Upper lobe of right lung (tissue), 1 donor: ENCODE measurements at regions not wholly inside any gene's neighbourhood (a gene's known extent, or its start where the extent isn't known, plus 50 kb on each side); places are given as distances from the start of the nearest gene placed in this dataset.

ENCODE experiments used
- ATAC-seq: fragments of 200-7000 bp; cut with Tn5 transposase; one replicate; pipeline ENCODE4 v1.9.1; 2020; ENCODE audit warnings: mild to moderate bottlenecking, moderate library complexity
- DNase-seq: peaks from one replicate; pipeline ENCODE4 v3.0.0-alpha.2; 2020
- H3K27ac ChIP-seq: fragments of 200-600 bp; one replicate; pipeline ENCODE4 v1.8.0; 2022
- H3K27me3 ChIP-seq: fragments of 200-600 bp; one replicate; pipeline ENCODE4 v1.8.0; 2022; ENCODE audit warnings: mild to moderate bottlenecking
- H3K36me3 ChIP-seq: fragments of 200-600 bp; one replicate; pipeline ENCODE4 v1.8.0; 2022
- H3K4me1 ChIP-seq: fragments of 200-600 bp; one replicate; pipeline ENCODE4 v1.8.0; 2022
- H3K4me3 ChIP-seq: fragments of 200-600 bp; one replicate; pipeline ENCODE4 v1.8.0; 2022; ENCODE audit warnings: mild to moderate bottlenecking
- H3K9me3 ChIP-seq: fragments of 200-600 bp; one replicate; pipeline ENCODE4 v1.8.0; 2022
- CTCF ChIP-seq: fragments of 200-600 bp; IDR thresholded peaks from one replicate; pipeline ENCODE4 v1.8.0; 2022; ENCODE audit warnings: antibody characterized with exemption
- intact Hi-C: fragments of 100-400 bp; cut with DNase I; formaldehyde crosslinking; loops from one replicate; pipeline ENCODE4 v1.11.0; 2022
- donor health status: DM: no; HTN: yes; CAD: no; lungs with severe emphysema.

- no peak overlapping the region for H3K4me3 ChIP-seq
- H3K4me1 ChIP-seq: no peaks in the 10 kb centered on the region
- H3K9me3 ChIP-seq: no peaks in the 10 kb centered on the region
- intact Hi-C loops: no loop called here
- H3K27me3 ChIP-seq: no peaks in the 10 kb centered on the region
- no peak overlapping the region for H3K27ac ChIP-seq
- no peaks in the 10 kb centered on the region for H3K36me3 ChIP-seq
- TF ChIP-seq CTCF: no peak
- ATAC-seq: no peak
- no peak for DNase-seq
These were observed 617.2 kb upstream of the UBE2E2 start for GRCh38 chr3:22585911-22586310.

GRCh38 chr3:22587446-22587845, 615.7 kb upstream of the UBE2E2 start:
- no peaks in the 10 kb centered on the region for H3K4me1 ChIP-seq
- no peak overlapping the region for H3K4me3 ChIP-seq
- no peak for TF ChIP-seq CTCF
- H3K36me3 ChIP-seq: no peaks in the 10 kb centered on the region
- intact Hi-C loops: no loop called here
- no peaks in the 10 kb centered on the region for H3K9me3 ChIP-seq
- ATAC-seq (no peak), DNase-seq (no peak)
- H3K27me3 ChIP-seq: no peaks in the 10 kb centered on the region
- H3K27ac ChIP-seq: no peak overlapping the region

- Histone ChIP-seq H3K27me3 (no peaks in the 10 kb centered on the region), H3K4me1 (no peaks in the 10 kb centered on the region), H3K9me3 (no peaks in the 10 kb centered on the region), H3K4me3 (no peak overlapping the region), H3K36me3 (no peaks in the 10 kb centered on the region), H3K27ac (no peak overlapping the region)
- DNase-seq (no peak), ATAC-seq (no peak)
- intact Hi-C loops: no loop called here
- TF ChIP-seq CTCF: no peak
These were observed 609.5 kb upstream of the UBE2E2 start for GRCh38 chr3:22593638-22594037.

- no peak overlapping the region for H3K27ac ChIP-seq
- no peaks in the 10 kb centered on the region for H3K36me3 ChIP-seq
- H3K27me3 ChIP-seq: no peaks in the 10 kb centered on the region
- no peaks in the 10 kb centered on the region for H3K9me3 ChIP-seq
- DNase-seq (no peak), ATAC-seq (no peak)
- TF ChIP-seq CTCF: no peak
- no peaks in the 10 kb centered on the region for H3K4me1 ChIP-seq
- intact Hi-C loops: no loop called here
- no peak overlapping the region for H3K4me3 ChIP-seq
These were observed 608.1 kb upstream of the UBE2E2 start for GRCh38 chr3:22594990-22595389.

GRCh38 chr3:22606461-22606860, 596.7 kb upstream of the UBE2E2 start:
- H3K4me1 ChIP-seq: no peaks in the 10 kb centered on the region
- no peak for ATAC-seq

More at GRCh38 chr3:22606461-22606860, 596.7 kb upstream of the UBE2E2 start:
- no peak overlapping the region for H3K4me3 ChIP-seq
- no peak for TF ChIP-seq CTCF
- no peaks in the 10 kb centered on the region for H3K9me3 ChIP-seq
- H3K27ac ChIP-seq: no peak overlapping the region
- no peak for DNase-seq
- no peaks in the 10 kb centered on the region for H3K36me3 ChIP-seq
- H3K27me3 ChIP-seq: no peaks in the 10 kb centered on the region
- intact Hi-C loops: no loop called here
